Common myeloid progenitor, CD34-positive (primary cell): ENCODE measurements at regions not wholly inside any gene's neighbourhood (a gene's known extent, or its start where the extent isn't known, plus 50 kb on each side); places are given as distances from the start of the nearest gene placed in this dataset.

Experiments
- CTCF ChIA-PET: fragments of 350-600 bp; sonication (Branson Sonifier 250); formaldehyde crosslinking; loops from one replicate; lab custom pipeline; 2021; ENCODE audit warnings: antibody characterized with exemption; lab: Charles Lee
- POLR2A ChIA-PET: fragments of 350-600 bp; sonication (Branson Sonifier 250); formaldehyde crosslinking; loops from one replicate; lab custom pipeline; 2021; ENCODE audit warnings: antibody characterized with exemption; lab: Charles Lee
- DNase-seq, 3 donors: peaks; one replicate each; pipeline versions ENCODE4 v3.0.0 to v3.0.0-alpha.2; 2013
- H3K27ac ChIP-seq, 2 experiments: 1 replicate in 1 of 2; 2 replicates in 1 of 2; pipeline ENCODE4 v1.7.0; 2013; ENCODE audit warnings: inconsistent platforms in 2 of 2, low read length in 2 of 2, mild to moderate bottlenecking in 2 of 2, low read depth in 1 of 2, moderate library complexity in 1 of 2; ENCODE audit not compliant: severe bottlenecking in 2 of 2, insufficient read depth in 1 of 2, poor library complexity in 1 of 2
- H3K27me3 ChIP-seq, 5 experiments: replicated peaks in 2 of 5; 1 replicate in 3 of 5; 2 replicates in 2 of 5; pipeline versions ENCODE4 v1.6.1 to v1.7.0; 2013; ENCODE audit warnings: low read length in 4 of 5, mild to moderate bottlenecking in 2 of 5, moderate library complexity in 2 of 5, inconsistent platforms in 1 of 5; ENCODE audit not compliant: insufficient read depth in 5 of 5, control insufficient read depth in 4 of 5
- H3K36me3 ChIP-seq, 4 experiments: 1 replicate in 2 of 4; 2 replicates in 2 of 4; pipeline versions ENCODE4 v1.6.1 to v1.7.0; 2013; ENCODE audit warnings: low read length in 3 of 4, control low read depth in 1 of 4, mild to moderate bottlenecking in 1 of 4; ENCODE audit not compliant: control insufficient read depth in 4 of 4, insufficient read depth in 4 of 4
- H3K4me1 ChIP-seq, 4 experiments: 1 replicate in 3 of 4; 2 replicates in 1 of 4; pipeline versions ENCODE4 v1.6.1 to v1.7.1; 2013; ENCODE audit warnings: low read length in 3 of 4, mild to moderate bottlenecking in 3 of 4, control low read depth in 1 of 4, inconsistent platforms in 1 of 4, moderate library complexity in 1 of 4; ENCODE audit not compliant: control insufficient read depth in 4 of 4, insufficient read depth in 4 of 4; ENCODE audit errors: control extremely low read depth in 1 of 4
- H3K4me3 ChIP-seq, 7 experiments: 1 replicate in 4 of 7; 2 replicates in 3 of 7; pipeline versions ENCODE4 v1.5.1 to v1.7.0; 2013; ENCODE audit warnings: mild to moderate bottlenecking in 7 of 7, low read length in 6 of 7, moderate library complexity in 6 of 7, inconsistent platforms in 2 of 7, low read depth in 2 of 7, control low read depth in 1 of 7; ENCODE audit not compliant: insufficient read depth in 4 of 7, control insufficient read depth in 1 of 7; ENCODE audit errors: extremely low read depth in 1 of 7
- H3K9me3 ChIP-seq, 5 experiments: 1 replicate in 4 of 5; 2 replicates in 1 of 5; pipeline versions ENCODE4 v1.6.1 to v1.7.1; 2013; ENCODE audit warnings: low read length in 4 of 5, mild to moderate bottlenecking in 2 of 5, inconsistent platforms in 1 of 5, low read depth in 1 of 5, moderate library complexity in 1 of 5; ENCODE audit not compliant: control insufficient read depth in 4 of 5, insufficient read depth in 2 of 5; ENCODE audit errors: control extremely low read depth in 1 of 5
- WGBS: methylation state at CpG from one replicate; pipeline ENCODE4 v1.1.5; 2013; ENCODE audit not compliant: insufficient coverage; 5-methylcytosine and 5-hydroxymethylcytosine counted together

DNA sequence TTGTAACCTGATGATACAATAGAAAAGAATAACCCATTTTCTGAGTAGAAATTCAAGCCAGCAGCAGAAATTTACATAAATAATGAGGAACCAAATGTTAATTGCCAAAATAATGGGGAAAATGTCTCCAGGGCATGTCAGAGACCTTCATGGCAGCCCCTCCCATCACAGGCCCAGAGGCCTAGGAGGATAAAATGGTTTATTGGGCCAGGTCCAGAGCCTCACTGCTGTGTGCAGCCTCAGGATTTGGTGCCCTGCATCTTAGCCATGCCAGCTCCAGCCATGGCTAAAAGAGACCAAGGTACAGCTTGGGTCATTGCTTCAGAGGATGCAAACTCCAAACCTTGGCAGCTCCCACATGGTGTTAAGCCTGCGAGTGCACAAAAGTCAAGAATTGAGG lies 352.1 kb upstream of the MEIS2 start:
- H3K36me3 ChIP-seq = no peaks in the 10 kb centered on the region
- H3K27me3 ChIP-seq = no peaks in the 10 kb centered on the region
- H3K4me3 ChIP-seq = no peak overlapping the region
- DNase-seq = no peak
- no peak overlapping the region for H3K27ac ChIP-seq
- peaks cover 1 to 17% (median 5%) of the 10 kb centered on the region in 5 experiments for H3K9me3 ChIP-seq
- WGBS = 100% methylated on average over 1 of the region's 1 CpG
- CTCF ChIA-PET = no interaction called here
- POLR2A ChIA-PET = no interaction called here
- H3K4me1 ChIP-seq = no peaks in the 10 kb centered on the region

DNA sequence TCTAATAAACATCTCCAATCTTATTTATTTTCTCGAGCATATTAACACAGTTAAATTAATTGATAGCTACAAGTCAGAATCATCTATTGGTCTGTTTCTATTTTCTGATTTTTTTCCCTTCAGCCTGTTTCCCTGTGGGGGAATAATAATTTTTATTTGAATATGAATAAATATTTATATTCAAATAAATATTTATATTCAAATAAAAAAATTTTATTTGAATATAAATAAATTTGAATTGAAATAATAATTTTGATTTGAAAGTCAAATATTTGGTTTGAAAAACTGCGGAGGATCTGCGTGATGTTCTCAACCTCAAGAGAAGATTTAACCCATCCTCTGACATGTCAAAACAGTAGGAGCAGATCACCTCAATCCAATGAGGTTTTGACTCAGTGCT lies 380.1 kb upstream of the MEIS2 start:
- Histone ChIP-seq H3K27me3 (no peaks in the 10 kb centered on the region), H3K9me3 (no peaks in the 10 kb centered on the region), H3K27ac (no peak overlapping the region), H3K4me1 (no peaks in the 10 kb centered on the region), H3K36me3 (no peaks in the 10 kb centered on the region), H3K4me3 (no peak overlapping the region)
- CTCF ChIA-PET = no interaction called here
- WGBS = 63% methylated on average over 2 of the region's 3 CpGs
- POLR2A ChIA-PET = no interaction called here
- no peak for DNase-seq

DNA sequence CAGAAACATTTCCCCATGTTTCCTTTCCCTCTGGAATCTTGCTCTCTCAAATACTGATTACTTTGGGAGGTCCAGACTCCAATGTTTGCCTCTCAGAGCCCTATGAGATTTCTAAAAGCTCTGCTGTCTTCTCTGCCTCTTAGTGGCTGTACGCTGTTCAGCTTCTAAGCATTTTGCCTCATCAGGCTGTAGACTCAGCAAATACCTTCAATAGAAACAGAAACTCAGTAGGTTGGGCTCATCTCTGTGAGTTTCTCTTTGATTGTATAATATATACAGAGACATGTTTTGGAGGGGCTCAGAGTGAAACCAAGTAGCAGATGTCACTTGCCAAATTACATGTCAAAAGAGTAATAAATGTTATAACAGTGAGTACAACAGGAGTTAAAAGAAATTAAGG lies 380.8 kb upstream of the MEIS2 start:
- Histone ChIP-seq H3K27ac (no peak overlapping the region), H3K9me3 (peaks cover 0 to under 1% (median 0%) of the 10 kb centered on the region in 5 experiments), H3K4me1 (no peaks in the 10 kb centered on the region), H3K27me3 (no peaks in the 10 kb centered on the region), H3K4me3 (no peak overlapping the region), H3K36me3 (no peaks in the 10 kb centered on the region)
- no CpG with 5 or more reads among the region's 1 CpG for WGBS
- DNase-seq = no peak
- POLR2A ChIA-PET = no interaction called here
- CTCF ChIA-PET = no interaction called here

DNA sequence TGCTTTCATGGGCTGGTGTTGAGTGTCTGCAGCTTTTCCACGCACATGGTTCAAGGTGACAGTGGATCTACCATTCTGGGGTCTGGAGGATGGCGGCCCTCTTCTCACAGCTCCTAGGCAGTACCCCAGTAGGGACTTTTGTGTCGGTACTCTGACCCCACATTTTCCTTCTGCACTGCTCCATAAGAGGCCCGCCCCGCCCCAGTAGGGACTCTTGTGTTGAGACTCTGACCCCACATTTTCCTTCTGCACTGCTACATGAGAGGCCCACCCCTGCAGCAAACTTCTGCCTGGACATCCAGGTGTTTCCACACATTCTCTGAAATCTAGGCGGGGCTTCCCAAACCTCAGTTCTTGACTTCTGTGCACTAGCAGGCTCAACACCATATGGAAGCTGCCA lies 383.4 kb upstream of the MEIS2 start:
- peaks cover 0 to 2% (median 0%) of the 10 kb centered on the region in 5 experiments for H3K9me3 ChIP-seq
- no peak overlapping the region for H3K4me3 ChIP-seq
- no peak for DNase-seq
- no peak overlapping the region for H3K27ac ChIP-seq
- ChIA-PET CTCF (no interaction called here), POLR2A (no interaction called here)
- no peaks in the 10 kb centered on the region for H3K27me3 ChIP-seq
- no peaks in the 10 kb centered on the region for H3K4me1 ChIP-seq
- 94% methylated on average over 6 of the region's 6 CpGs for WGBS
- no peaks in the 10 kb centered on the region for H3K36me3 ChIP-seq

DNA sequence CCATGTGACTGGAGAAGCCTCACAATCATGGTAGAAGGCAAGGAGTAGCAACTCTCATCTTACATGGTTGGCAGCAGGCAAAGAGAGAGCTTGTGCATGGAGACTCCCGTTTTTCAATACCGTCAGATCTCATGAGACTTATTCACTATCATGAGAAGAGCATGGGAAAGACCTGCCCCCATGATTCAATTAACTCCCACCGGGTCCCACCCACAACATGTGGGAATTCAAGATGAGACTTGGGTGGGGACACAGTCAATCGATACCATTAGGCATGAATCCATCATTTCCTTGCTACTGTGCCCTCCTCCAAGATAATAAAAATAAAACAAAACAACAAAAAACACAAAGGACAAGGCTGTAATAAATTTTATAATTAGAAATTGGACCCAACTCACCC lies 384.7 kb upstream of the MEIS2 start:
- ChIA-PET CTCF (no interaction called here), POLR2A (no interaction called here)
- Histone ChIP-seq H3K27me3 (no peaks in the 10 kb centered on the region), H3K9me3 (peaks cover 0 to 2% (median 0%) of the 10 kb centered on the region in 5 experiments), H3K4me3 (no peak overlapping the region), H3K27ac (no peak overlapping the region), H3K4me1 (no peaks in the 10 kb centered on the region), H3K36me3 (no peaks in the 10 kb centered on the region)
- DNase-seq = no peak
- 96% methylated on average over 3 of the region's 4 CpGs for WGBS

DNA sequence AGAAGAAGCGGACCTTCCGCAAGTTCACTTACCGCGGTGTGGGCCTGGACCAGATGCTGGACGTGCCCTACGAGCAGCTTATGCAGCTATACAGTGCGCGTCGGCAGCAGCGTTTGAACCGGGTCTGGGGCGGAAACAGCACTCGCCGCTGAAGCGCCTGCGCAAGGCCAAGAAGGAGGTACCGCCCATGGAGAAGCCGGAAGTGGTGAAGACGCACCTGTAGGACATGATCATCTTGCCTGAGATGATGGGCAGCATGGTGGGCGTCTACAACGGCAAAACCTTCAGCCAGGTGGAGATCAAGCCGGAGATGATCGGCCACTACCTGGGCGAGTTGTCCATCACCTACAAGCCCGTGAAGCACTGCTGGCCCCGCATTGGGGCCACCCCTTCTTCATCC lies 390.4 kb upstream of the MEIS2 start:
- ChIA-PET POLR2A (no interaction called here), CTCF (no interaction called here)
- no peak for DNase-seq
- no peaks in the 10 kb centered on the region for H3K4me1 ChIP-seq
- no peaks in the 10 kb centered on the region for H3K36me3 ChIP-seq
- H3K4me3 ChIP-seq = no peak overlapping the region
- H3K27me3 ChIP-seq = no peaks in the 10 kb centered on the region
- no peak overlapping the region for H3K27ac ChIP-seq
- WGBS = 97% methylated on average over 24 of the region's 26 CpGs
- peaks cover 0 to 2% (median 0%) of the 10 kb centered on the region in 5 experiments for H3K9me3 ChIP-seq

DNA sequence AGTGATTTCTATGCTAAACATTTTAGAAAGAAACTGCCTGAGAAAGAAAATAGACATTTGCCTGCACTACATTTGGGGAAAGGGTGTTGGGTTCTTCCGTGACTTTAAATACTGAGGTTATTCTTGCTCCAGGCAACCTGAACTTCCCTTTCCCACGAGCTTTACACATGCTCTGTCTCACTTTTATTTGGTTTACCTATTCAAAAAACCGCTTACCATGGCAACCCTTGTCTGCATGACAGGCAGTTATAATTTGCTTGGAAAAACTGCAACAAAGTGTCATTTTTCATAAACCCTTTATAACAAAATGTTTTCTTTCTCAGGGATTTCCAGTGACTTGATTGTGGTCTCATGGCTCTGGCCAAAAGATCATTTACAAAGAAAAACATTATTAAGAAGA lies 416.3 kb upstream of the MEIS2 start:
- Histone ChIP-seq H3K4me3 (no peak overlapping the region), H3K9me3 (no peaks in the 10 kb centered on the region), H3K27ac (no peak overlapping the region), H3K4me1 (no peaks in the 10 kb centered on the region), H3K36me3 (no peaks in the 10 kb centered on the region), H3K27me3 (no peaks in the 10 kb centered on the region)
- CTCF ChIA-PET = no interaction called here
- WGBS = 81% methylated on average over 3 of the region's 3 CpGs
- DNase-seq = no peak
- POLR2A ChIA-PET = no interaction called here
